ENCODE measurements at regions not wholly inside any gene's neighbourhood (a gene's known extent, or its start where the extent isn't known, plus 50 kb on each side); places are given as distances from the start of the nearest gene placed in this dataset.

- Mint-ChIP-seq H3K27ac (no peak overlapping the region), H3K4me1 (peaks cover 17% of the 10 kb centered on the region), H3K27me3 (ENCODE audit: low read depth, poor library complexity) (no peaks in the 10 kb centered on the region), H3K36me3 (ENCODE audit: low read depth) (no peaks in the 10 kb centered on the region), H3K9me3 (peaks cover 11% of the 10 kb centered on the region), H3K4me3 (no peak overlapping the region)
- TF ChIP-seq CTCF (IDR thresholded peaks at IDR 0.05), result no peak
- DNase-seq, result peak; percentile 54
Observed at GRCh38 chrX:45295259-45295986, 94.7 kb upstream of the DIPK2B start.

- TF ChIP-seq CTCF (IDR thresholded peaks at IDR 0.05), result no peak
- no peak for DNase-seq
- Mint-ChIP-seq H3K4me3 (no peak overlapping the region), H3K27ac (no peak overlapping the region), H3K27me3 (ENCODE audit: low read depth, poor library complexity) (no peaks in the 10 kb centered on the region), H3K4me1 (peaks cover 6% of the 10 kb centered on the region), H3K9me3 (peaks cover 74% of the 10 kb centered on the region), H3K36me3 (ENCODE audit: low read depth) (no peaks in the 10 kb centered on the region)
Observed at GRCh38 chrX:45274576-45274975, 73.9 kb upstream of the DIPK2B start.

- no peak for DNase-seq
- Mint-ChIP-seq H3K27me3 (ENCODE audit: low read depth, poor library complexity) (peaks cover 3% of the 10 kb centered on the region), H3K36me3 (ENCODE audit: low read depth) (no peaks in the 10 kb centered on the region), H3K9me3 (peaks cover 63% of the 10 kb centered on the region), H3K4me1 (peaks cover 9% of the 10 kb centered on the region), H3K27ac (no peak overlapping the region), H3K4me3 (no peak overlapping the region)
- no peak for TF ChIP-seq CTCF (IDR thresholded peaks at IDR 0.05)
Observed at GRCh38 chrX:45267007-45267406, 66.3 kb upstream of the DIPK2B start.

- no peaks in the 10 kb centered on the region for H3K36me3 Mint-ChIP-seq (ENCODE audit: low read depth)
- H3K27ac Mint-ChIP-seq, result no peak overlapping the region
- H3K4me3 Mint-ChIP-seq, result no peak overlapping the region
- H3K4me1 Mint-ChIP-seq, result peaks cover 9% of the 10 kb centered on the region
- no peak for TF ChIP-seq CTCF (IDR thresholded peaks at IDR 0.05)
- peaks cover 3% of the 10 kb centered on the region for H3K27me3 Mint-ChIP-seq (ENCODE audit: low read depth, poor library complexity)
- no peak for DNase-seq
- peaks cover 68% of the 10 kb centered on the region for H3K9me3 Mint-ChIP-seq
Observed at GRCh38 chrX:45266456-45266855, 65.8 kb upstream of the DIPK2B start.

- Mint-ChIP-seq H3K36me3 (ENCODE audit: low read depth) (no peaks in the 10 kb centered on the region), H3K27me3 (ENCODE audit: low read depth, poor library complexity) (peaks cover 3% of the 10 kb centered on the region), H3K27ac (no peak overlapping the region), H3K4me3 (no peak overlapping the region), H3K9me3 (peaks cover 59% of the 10 kb centered on the region), H3K4me1 (peaks cover 9% of the 10 kb centered on the region)
- TF ChIP-seq CTCF (IDR thresholded peaks at IDR 0.05), result no peak
- no peak for DNase-seq
Observed at GRCh38 chrX:45264865-45265264, 64.2 kb upstream of the DIPK2B start.

- Mint-ChIP-seq H3K4me1 (peaks cover 2% of the 10 kb centered on the region), H3K27me3 (ENCODE audit: low read depth, poor library complexity) (peaks cover 3% of the 10 kb centered on the region), H3K4me3 (no peak overlapping the region), H3K36me3 (ENCODE audit: low read depth) (no peaks in the 10 kb centered on the region), H3K27ac (no peak overlapping the region), H3K9me3 (peaks cover 48% of the 10 kb centered on the region)
- TF ChIP-seq CTCF (IDR thresholded peaks at IDR 0.05), result no peak
- DNase-seq, result no peak
Observed at GRCh38 chrX:45261471-45261870, 60.8 kb upstream of the DIPK2B start.
